GM23248 (cell line): ENCODE measurements at regions not wholly inside any gene's neighbourhood (a gene's known extent, or its start where the extent isn't known, plus 50 kb on each side); places are given as distances from the start of the nearest gene placed in this dataset.

Experiments
- EZH2 ChIP-seq: fragments of 200-600 bp; sonication (generic); IDR thresholded peaks from 2 replicates; pipeline ENCODE4 v1.6.1; 2018; ENCODE audit warnings: antibody characterized with exemption, mild to moderate bottlenecking; ENCODE audit not compliant: insufficient read depth, poor library complexity, severe bottlenecking
- EZH2phosphoT487 ChIP-seq: fragments of 200-600 bp; sonication (generic); IDR thresholded peaks from 2 replicates; pipeline ENCODE4 v1.6.1; 2018; ENCODE audit warnings: antibody characterized with exemption, moderate library complexity, mild to moderate bottlenecking, low read depth; ENCODE audit not compliant: insufficient read depth

GRCh38 chr12:67426067-67426466, 156.9 kb downstream of the CAND1 start:
- no peak for TF ChIP-seq EZH2
- TF ChIP-seq EZH2phosphoT487: no peak
